HL-60 (cell line): ENCODE measurements at regions not wholly inside any gene's neighbourhood (a gene's known extent, or its start where the extent isn't known, plus 50 kb on each side); places are given as distances from the start of the nearest gene placed in this dataset.
A peak's percentile ranks its signal among the peaks of the same experiment; 100 is the strongest.

Source experiments
- DNase-seq, 2 experiments: peaks; one replicate each; pipeline ENCODE4 v3.0.0-alpha.2; 2010 to 2020; ENCODE audit warnings: low read depth in 1 of 2, low spot score in 1 of 2
- H3K27ac ChIP-seq: fragments of 250-450 bp; sonication (Bioruptor Pico); replicated peaks from 2 replicates; pipeline ENCODE4 v1.5.1; 2020; ENCODE audit warnings: mild to moderate bottlenecking, moderate library complexity
- H3K27me3 ChIP-seq: fragments of 250-450 bp; sonication (Bioruptor Pico); 2 replicates; pipeline ENCODE4 v1.5.1; 2021; ENCODE audit warnings: mild to moderate bottlenecking, moderate library complexity; ENCODE audit not compliant: insufficient read depth, poor library complexity, severe bottlenecking
- H3K4me3 ChIP-seq: replicated peaks from 2 replicates; pipeline ENCODE4 v1.5.1; 2011; ENCODE audit warnings: mild to moderate bottlenecking, control low read depth, low read length; ENCODE audit not compliant: insufficient read depth
- CTCF ChIP-seq: IDR thresholded peaks from one replicate; pipeline ENCODE4 v1.5.1; 2011; ENCODE audit warnings: low read length, control low read depth, inconsistent platforms; ENCODE audit not compliant: insufficient read depth
- GABPA ChIP-seq: IDR thresholded peaks from 2 replicates; pipeline ENCODE4 v1.6.1; 2012; ENCODE audit warnings: low read depth
- POLR2AphosphoS5 ChIP-seq: IDR thresholded peaks from 2 replicates; pipeline ENCODE4 v1.6.1; 2012; ENCODE audit warnings: low read depth
- REST ChIP-seq: IDR thresholded peaks from 2 replicates; pipeline ENCODE4 v1.6.1; 2012; ENCODE audit warnings: low read depth; ENCODE audit not compliant: insufficient replicate concordance
- SPI1 ChIP-seq: IDR thresholded peaks from 2 replicates; pipeline ENCODE4 v1.6.1; 2012; ENCODE audit warnings: low read depth, mild to moderate bottlenecking, borderline replicate concordance

GRCh38 chr20:23265226-23265625 lies 85.4 kb upstream of the NXT1 start:
- H3K4me3 ChIP-seq = no peak overlapping the region
- H3K27me3 ChIP-seq = no peaks in the 10 kb centered on the region
- no peak for TF ChIP-seq POLR2AphosphoS5
- H3K27ac ChIP-seq = no peak overlapping the region
- no peak for DNase-seq

GRCh38 chr20:23264545-23264944 lies 86.0 kb upstream of the NXT1 start:
- Histone ChIP-seq H3K27ac (no peak overlapping the region), H3K27me3 (no peaks in the 10 kb centered on the region), H3K4me3 (no peak overlapping the region)
- TF ChIP-seq SPI1 (no peak), GABPA (no peak), POLR2AphosphoS5 (no peak), REST (no peak), CTCF (no peak)
- DNase-seq = no peak

GRCh38 chr20:23260181-23260840 lies 90.3 kb upstream of the NXT1 start:
- Histone ChIP-seq H3K27me3 (no peaks in the 10 kb centered on the region), H3K27ac (no peak overlapping the region), H3K4me3 (no peak overlapping the region)
- TF ChIP-seq POLR2AphosphoS5 = no peak
- no peak for TF ChIP-seq GABPA
- TF ChIP-seq SPI1 = no peak
- no peak for TF ChIP-seq REST
- no peak for TF ChIP-seq CTCF
- DNase-seq = no peak

GRCh38 chr20:23258747-23259121 lies 91.9 kb upstream of the NXT1 start:
- no peak for TF ChIP-seq POLR2AphosphoS5
- TF ChIP-seq GABPA = no peak
- no peak for TF ChIP-seq SPI1
- TF ChIP-seq CTCF = no peak
- TF ChIP-seq REST = no peak
- H3K4me3 ChIP-seq = no peak overlapping the region
- H3K27me3 ChIP-seq = no peaks in the 10 kb centered on the region
- no peak for DNase-seq
- H3K27ac ChIP-seq = peak overlapping the region; percentile 13; the same call in 1 of the 2 replicates
